HG03565 (cell line): ENCODE measurements at regions not wholly inside any gene's neighbourhood (a gene's known extent, or its start where the extent isn't known, plus 50 kb on each side); places are given as distances from the start of the nearest gene placed in this dataset.

Experiments used
- ATAC-seq: cut with Tn5 transposase; IDR thresholded peaks from one replicate; pipeline ENCODE4 v1.9.1; 2021; ENCODE audit warnings: mild to moderate bottlenecking, moderate library complexity; ENCODE audit not compliant: unreplicated experiment

GRCh38 chr2:53286345-53286744 lies 481.3 kb upstream of the CHAC2 start:
- no peak for ATAC-seq

DNA sequence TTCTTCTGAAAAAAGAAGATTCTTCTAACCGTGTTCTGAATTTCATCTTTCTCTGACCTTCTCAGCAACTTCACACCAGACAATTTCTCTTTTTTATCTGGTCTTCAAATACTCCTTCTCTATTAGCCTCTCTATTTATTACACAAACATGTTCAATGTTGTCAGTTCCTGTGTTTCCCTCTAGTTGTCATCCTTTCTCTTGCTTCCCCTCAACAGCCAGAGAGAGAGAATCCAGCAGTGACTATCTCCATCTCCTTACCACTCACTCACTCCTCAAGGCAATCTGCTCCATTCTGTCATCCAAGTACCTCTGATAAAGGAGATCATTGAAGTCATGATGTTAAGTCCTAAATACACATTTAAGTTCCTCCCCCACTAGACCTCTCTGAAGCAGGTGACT lies 491.9 kb upstream of the CHAC2 start:
- ATAC-seq: no peak

GRCh38 chr2:53268626-53269025 lies 499.0 kb upstream of the CHAC2 start:
- ATAC-seq: no peak

DNA sequence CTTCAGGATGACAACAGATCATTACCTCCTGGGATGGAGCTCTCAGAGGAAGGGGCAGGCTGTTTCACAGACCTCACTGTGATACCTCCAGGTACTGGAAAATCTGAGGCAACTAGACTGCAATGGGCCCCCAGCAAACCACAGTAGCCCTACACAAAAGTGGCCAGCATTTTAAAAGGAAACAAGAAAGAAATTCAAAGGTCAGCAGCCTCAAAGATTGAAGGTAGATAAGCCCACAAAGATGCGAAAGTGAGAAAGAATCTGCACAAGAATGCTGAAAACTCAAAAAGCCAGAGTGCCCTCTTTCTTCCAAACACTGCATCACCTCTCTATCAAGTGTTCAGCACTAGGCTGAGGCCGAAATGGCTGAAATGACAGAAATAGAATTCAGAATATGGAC lies 499.5 kb upstream of the CHAC2 start:
- no peak for ATAC-seq

- no peak for ATAC-seq
These were observed 501.9 kb upstream of the CHAC2 start for GRCh38 chr2:53265544-53266299.

- ATAC-seq: no peak
These were observed 507.0 kb upstream of the CHAC2 start for GRCh38 chr2:53260568-53260967.

DNA sequence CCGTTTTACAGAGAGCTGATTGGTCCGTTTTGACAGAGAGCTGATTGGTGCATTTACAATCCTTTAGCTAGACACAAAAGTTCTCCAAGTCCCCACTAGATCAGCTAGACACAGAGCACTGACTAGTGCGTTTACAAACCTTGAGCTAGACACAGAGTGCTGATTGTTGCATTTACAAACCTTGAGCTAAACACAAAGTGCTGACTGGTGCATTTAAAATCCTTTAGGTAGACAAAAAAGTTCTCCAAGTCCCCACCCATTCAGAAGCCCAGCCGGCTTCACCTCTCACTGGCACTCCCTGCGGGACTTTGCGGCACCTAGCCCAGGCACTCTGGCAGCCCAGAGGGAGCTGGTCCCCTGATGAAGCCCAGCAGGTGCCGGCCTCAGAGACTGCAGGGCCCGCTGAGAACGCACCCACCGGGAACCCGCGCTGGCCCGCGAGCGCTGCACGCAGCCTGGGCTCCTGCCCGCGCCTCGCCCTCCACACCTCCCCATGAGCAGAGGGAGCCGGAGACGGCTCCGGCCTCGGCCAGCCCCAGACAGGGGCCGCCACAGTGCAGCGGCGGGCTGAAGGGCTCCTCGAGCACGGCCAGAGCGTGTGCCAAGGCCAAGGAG lies 508.1 kb upstream of the CHAC2 start:
- no peak for ATAC-seq

GRCh38 chr2:53257287-53257686 lies 510.3 kb upstream of the CHAC2 start:
- ATAC-seq: no peak

GRCh38 chr2:53253244-53253643 lies 514.4 kb upstream of the CHAC2 start:
- ATAC-seq: no peak

DNA sequence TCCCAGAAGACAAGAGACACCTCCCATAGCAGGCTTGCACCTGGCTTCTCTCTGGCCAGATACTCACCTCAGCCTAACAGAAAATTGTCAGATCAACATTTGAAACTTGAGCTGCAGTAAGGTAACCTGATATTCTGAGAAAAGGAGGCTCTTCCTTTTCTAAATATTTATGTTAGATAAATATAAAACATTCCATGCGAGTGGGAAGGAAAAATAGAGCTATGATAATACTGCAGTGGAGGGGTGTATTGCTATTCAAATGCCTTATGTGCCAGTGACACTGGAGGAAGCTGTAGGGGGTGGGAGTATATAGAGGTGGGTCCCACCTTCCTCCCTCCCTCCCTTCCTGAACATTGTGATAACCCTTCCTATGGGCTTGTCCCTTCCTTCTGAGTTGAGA lies 515.5 kb upstream of the CHAC2 start:
- no peak for ATAC-seq

DNA sequence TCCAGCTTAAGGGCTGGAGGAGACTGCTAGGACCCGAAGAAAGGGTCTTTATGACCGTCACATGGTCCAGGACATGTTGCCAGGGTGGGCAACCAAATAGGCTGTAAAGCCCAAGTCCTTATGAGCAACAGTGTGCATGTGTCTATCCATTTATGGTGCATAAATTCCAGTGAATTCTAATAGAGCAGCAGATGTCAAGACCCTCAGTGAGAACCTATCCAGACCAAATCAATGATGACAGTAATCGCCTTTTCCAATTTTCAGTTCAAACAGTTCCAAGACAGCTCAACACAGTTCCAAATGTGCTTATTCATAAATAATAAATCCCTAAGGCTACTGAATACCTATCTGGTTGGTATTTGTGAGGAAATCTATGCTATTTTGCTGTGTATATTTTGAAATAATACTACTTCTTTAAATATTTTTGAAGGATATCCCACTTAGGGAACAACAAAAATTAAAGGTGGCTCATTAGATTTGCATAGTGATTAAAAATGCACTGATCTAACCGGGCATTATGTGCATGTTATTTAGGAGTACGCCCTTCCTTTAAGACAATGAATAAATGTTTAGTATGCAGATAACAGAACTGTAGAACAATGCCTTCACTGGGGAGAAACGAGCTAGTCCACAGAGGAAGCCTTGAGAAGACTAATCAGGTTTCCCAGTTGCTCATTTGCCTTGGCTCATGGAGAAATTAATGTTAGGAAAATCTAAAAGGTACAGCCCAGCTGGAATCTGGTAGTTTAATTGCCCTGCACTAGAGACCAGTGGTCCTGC lies 519.5 kb upstream of the CHAC2 start:
- ATAC-seq: no peak

GRCh38 chr2:53243430-53243829 lies 524.2 kb upstream of the CHAC2 start:
- ATAC-seq: no peak

DNA sequence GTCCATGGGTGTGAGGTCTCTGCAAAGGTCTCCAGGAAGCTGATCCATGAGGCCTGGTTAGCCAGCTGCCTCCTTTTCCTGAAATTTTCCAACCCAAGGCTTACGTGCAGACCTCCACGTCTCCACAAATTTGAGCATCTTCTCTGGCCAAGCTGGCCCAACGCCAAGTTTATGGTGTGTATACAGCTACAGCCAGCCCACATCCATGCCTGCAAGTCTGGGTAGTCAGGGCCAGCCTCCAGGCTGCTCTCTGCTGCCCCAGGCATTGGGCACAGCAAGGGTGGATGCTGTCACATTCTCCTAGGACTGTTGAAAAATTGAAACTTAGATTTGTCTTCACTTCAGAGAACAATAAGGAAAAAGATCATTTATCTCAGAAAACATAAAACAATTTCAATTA lies 525.5 kb upstream of the CHAC2 start:
- no peak for ATAC-seq

DNA sequence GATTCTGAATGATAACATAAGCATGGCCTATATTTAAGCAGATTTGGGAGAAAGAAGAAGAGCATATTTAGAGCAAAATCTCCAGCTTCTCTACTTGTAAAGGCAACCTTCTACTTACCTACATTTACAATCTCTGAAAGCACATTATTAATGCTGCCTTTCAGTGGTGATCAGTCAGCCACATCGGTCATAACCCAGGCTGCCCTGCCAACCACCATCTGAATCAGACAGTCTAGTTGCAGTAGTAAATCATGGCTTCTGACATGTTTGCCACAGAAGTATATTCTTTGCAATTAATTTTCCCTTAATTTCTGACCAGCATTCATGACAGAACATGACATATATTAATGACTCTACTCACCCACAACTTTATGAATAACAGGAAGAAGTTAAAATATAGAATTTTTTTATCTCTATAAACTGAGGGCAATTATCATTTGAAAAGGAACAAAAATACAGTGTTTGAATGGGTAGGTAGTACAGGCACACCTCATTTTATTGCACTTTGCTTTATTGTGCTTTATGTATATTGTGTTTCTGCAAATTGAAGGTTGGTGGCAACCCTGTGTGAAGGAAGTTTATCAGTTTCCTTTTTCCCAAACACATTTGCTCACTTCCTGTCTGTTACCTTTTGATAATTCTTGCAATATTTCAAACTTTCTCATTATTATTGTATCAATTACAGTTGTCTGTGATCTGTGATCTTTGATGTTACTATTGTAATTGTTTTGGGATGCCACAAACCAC lies 531.6 kb upstream of the CHAC2 start:
- ATAC-seq: no peak

- ATAC-seq: no peak
These were observed 533.1 kb upstream of the CHAC2 start for GRCh38 chr2:53234548-53234903.

DNA sequence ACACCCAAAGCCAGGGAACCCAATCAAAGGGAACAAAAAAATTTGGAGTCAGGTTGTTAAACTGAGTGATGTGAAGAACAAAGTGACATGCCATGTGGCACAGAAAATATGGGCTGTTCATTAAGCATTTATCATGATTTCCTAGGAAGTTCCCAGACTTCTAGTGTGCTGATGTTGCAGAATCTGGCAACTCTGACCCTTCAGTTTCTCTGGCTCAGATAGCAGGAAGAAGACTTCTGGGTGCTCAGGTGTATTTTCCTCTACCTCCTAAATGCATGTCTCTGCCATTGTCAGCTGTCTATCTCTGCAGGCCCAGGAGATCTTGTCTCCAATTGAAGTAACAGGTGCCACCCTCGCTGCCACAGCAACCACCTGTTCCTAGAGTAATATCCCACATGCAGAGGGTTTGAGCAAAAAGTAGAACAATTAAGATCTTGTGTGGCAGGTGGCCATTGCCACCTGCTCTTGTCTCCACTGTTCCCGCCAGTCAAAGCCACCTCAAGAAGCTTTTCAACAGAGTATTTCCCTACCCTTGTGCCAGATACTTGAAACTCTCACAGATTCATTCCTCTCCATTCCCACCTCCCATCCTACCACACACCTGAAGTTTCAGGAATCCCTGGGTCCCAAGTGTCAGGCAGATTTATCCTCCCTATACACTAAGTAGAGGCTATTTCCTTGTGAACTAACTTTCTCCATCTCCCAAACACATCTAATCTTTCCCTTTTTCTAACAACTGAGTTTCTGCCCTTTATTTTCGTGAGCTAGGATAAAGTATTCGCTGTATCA lies 533.7 kb upstream of the CHAC2 start:
- ATAC-seq: no peak

DNA sequence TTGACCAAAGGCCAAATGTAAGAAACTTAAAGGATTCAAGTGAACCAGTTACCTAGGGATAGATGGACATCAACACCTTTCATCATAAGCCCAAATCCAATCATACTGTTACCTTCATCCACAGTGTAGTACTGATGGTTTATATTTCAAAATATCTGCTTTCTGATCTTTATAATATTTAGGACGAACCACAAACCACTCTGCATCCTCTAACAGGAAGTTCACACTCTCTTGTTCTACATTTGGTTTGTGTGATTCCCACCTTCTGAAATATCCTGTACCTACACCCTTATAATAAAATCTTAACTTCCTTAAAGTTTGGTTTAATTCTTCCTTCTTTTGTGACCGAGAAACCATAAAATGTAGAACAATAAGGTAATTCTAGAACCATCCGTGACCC lies 535.7 kb upstream of the CHAC2 start:
- ATAC-seq: no peak

DNA sequence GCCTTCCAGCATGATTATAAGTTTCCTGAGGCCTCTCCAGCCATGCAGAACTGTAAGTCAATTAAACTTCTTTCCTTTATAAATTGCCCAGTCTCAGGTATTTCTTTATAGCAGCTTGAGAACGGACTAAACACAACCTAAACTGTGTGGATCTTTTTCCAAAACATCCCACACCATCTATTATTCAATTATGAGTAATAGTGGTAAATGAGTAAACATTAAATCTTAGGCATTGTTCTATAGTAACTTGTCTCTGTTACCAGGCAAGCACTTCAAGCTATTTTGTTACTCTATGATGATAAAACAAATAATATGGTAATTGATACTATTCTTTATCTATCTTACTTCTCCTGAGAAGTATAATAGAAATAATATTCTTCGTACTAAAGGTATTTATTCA lies 536.9 kb upstream of the CHAC2 start:
- ATAC-seq: no peak

DNA sequence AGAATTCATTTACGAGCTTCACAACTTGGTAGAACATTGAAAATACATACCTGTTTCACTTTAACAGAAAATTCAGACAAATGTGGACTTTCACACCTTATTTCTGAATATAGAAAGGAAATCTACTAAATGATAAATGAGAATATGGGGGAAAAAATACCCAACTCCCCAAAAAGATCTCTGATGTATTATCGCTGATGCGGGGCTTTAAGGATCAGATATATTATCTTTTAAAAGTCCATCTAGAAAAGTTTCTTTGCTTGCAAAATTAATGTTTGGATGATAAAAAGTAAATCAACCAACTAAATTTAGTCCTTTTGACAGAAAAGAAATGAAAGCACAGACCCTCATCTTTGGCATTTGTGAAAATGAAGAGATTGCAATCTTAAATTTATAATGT lies 540.1 kb upstream of the CHAC2 start:
- no peak for ATAC-seq

GRCh38 chr2:53220969-53221368 lies 546.6 kb upstream of the CHAC2 start:
- no peak for ATAC-seq

DNA sequence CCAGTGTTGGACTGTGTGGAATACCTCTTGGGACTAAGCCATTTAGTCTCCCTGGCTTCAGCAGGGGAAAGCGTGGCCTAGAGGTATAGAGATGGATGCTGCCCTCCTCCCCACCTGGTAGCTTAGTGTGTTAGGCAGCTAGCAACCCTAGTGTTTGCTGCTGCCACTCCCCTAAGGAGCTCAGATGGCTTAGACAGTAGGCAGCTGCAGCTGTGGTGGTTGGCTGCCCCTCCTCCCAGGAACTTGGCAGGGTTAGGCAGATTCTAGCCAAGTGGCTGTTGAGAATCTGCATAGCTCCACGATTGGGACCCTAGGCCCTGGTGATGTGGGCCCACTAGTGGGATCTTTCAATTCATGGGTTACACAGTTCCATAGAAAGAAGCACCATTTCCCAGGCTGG lies 550.4 kb upstream of the CHAC2 start:
- ATAC-seq: no peak
